Fibroblast of pulmonary artery (primary cell): ENCODE measurements at regions not wholly inside any gene's neighbourhood (a gene's known extent, or its start where the extent isn't known, plus 50 kb on each side); places are given as distances from the start of the nearest gene placed in this dataset.
"Not testable (repeated sequence)": the region's sequence is repeated elsewhere in the genome, so short reads cannot be mapped to it uniquely, and the experiment has no call there.

Experiments used
- DNase-seq: peaks from one replicate; pipeline ENCODE4 v3.0.0-alpha.2; 2010; ENCODE audit warnings: low read depth
- H3K4me3 ChIP-seq: replicated peaks from 2 replicates; pipeline ENCODE4 v1.5.1; 2011; ENCODE audit warnings: low read depth, mild to moderate bottlenecking, control low read depth, low read length, moderate library complexity
- TF ChIP-seq, protein P1 (sequence below): IDR thresholded peaks from 2 replicates; pipeline ENCODE4 v1.5.1; 2011; ENCODE audit warnings: mild to moderate bottlenecking, control low read depth, low read length, inconsistent platforms; ENCODE audit errors: missing control alignments

DNA sequence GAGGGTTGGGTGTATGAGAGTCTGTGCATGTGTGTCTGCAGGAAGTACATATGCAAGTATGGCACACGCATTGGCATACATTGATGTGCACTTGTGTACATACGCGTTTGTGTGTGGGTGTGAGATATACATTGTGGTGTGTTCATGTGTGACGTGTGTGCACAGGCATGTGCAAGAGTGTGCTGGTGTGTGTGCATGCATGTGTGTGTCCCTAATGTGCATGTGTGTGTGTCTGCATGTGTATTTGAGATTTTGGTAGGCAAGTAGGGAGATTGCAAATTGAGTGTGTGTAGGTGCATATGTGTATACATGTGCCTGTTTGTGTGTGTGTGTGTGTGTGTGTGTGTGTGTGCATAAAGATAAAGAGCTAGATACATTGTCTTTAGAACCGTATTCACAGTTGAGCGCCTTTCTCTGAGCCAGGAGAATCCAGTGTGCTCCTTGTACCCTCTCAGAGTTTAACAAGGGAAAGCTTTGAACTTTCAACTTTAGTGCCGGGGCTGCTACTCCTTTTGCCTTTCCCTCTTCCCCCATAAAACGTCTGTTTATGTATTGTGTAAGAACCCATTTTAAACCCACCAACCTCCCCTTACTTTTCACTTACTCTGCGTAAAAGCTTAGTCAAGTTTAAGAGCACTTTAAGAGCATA is 152.4 kb upstream of the CHL1 start:
- H3K4me3 ChIP-seq, result no peak overlapping the region
- TF ChIP-seq, protein P1, sequence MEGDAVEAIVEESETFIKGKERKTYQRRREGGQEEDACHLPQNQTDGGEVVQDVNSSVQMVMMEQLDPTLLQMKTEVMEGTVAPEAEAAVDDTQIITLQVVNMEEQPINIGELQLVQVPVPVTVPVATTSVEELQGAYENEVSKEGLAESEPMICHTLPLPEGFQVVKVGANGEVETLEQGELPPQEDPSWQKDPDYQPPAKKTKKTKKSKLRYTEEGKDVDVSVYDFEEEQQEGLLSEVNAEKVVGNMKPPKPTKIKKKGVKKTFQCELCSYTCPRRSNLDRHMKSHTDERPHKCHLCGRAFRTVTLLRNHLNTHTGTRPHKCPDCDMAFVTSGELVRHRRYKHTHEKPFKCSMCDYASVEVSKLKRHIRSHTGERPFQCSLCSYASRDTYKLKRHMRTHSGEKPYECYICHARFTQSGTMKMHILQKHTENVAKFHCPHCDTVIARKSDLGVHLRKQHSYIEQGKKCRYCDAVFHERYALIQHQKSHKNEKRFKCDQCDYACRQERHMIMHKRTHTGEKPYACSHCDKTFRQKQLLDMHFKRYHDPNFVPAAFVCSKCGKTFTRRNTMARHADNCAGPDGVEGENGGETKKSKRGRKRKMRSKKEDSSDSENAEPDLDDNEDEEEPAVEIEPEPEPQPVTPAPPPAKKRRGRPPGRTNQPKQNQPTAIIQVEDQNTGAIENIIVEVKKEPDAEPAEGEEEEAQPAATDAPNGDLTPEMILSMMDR, result no peak
- DNase-seq, result no peak

DNA sequence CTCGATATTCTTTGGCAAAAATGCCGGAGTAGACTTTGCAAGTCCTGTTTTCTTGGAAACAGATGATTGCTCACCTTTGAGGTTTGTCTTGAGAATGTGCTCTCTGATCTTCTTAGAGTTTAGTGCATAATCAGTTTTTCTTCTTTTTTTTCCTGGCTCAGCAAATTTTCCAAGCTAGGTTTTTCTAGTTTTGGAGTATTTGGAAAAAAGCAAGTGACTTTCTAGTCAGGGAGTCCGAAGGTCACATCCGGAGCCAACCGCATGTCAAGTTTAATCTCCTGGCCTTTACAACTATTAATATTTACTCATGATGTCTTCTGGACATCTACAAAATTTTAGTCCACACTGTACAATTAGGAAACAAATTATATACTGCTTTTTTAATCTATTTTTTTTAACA is 151.6 kb upstream of the CHL1 start:
- not testable (repeated sequence) for DNase-seq, H3K4me3 ChIP-seq

DNA sequence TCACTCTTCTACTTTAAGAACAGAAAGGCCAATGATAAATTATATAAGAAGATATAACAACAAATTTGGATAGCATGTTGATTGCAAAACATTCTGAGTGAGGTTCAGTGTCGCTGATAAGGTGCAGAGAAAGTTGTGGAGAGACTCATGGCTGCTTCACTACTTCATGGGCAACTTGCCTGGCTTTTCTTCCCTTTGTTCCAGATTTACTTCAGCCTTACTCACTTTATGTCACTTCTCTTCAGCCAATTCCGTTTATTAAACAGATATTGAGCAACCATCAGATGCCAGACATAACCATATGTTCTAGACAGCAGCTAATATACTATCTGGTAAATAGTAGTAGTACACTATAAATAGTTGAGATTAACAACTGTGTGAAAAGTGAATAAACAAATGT is 150.0 kb upstream of the CHL1 start:
- TF ChIP-seq, protein P1, result no peak
- H3K4me3 ChIP-seq, result no peak overlapping the region
- peak; percentile 4 for DNase-seq

DNA sequence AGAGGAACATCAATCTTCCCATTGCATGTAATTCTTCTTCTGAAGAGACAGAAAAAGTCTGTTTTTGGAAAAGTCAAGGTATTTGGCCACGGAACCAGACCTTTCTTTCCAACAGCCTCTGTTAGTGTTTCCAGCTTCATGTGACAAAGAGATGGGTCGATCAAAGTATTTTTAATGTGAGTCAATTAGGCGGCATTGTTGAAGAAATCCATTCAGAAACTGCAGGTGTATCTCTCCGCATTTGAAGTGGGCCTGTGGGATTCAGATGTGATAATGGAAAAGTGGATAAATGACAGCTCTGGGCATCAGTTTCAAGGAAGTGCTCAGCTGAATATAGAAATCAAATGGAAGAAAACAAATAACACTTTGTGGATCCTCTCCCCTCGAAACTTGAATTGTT is 143.1 kb upstream of the CHL1 start:
- DNase-seq, H3K4me3 ChIP-seq: not testable (repeated sequence)

DNA sequence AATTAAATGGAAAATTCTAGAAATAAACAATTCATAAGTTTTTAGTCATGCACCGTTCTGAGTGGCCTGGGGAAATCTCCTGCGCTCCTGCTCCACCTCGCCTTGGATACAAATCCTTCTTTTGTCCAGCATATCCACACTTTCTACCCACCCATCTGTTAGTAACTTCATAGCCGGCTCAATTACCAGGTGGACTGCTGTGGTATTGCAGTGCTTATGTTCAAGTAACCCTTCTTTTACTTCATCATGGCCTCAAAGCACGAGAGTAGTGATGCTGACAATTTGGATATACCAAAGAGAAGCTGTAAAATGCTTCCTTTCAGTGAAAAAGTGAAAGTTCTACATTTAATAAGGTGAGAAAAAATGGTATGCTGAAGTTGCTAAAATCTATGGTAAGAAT is 142.3 kb upstream of the CHL1 start:
- no peak overlapping the region for H3K4me3 ChIP-seq
- TF ChIP-seq, protein P1, result no peak
- no peak for DNase-seq

DNA sequence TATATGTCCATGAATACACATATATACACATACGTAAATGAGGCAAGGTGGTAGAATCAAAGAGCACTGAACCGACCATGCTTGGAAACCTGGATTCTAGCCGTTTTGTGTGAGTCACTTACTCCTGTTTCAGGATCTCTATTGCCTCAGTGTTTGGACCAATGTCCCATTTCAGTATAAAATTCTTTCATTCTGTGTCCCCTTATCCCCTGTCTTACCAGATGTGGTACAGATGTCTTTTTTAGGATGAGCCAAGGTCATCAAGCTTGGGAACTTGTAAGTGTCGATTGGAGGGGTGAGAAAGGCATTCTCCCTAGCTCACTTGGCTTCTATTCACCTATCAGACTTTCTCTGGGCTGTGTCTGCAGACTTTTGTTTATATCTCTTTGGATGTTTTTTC is 139.9 kb upstream of the CHL1 start:
- TF ChIP-seq, protein P1, result no peak
- no peak overlapping the region for H3K4me3 ChIP-seq
- no peak for DNase-seq

DNA sequence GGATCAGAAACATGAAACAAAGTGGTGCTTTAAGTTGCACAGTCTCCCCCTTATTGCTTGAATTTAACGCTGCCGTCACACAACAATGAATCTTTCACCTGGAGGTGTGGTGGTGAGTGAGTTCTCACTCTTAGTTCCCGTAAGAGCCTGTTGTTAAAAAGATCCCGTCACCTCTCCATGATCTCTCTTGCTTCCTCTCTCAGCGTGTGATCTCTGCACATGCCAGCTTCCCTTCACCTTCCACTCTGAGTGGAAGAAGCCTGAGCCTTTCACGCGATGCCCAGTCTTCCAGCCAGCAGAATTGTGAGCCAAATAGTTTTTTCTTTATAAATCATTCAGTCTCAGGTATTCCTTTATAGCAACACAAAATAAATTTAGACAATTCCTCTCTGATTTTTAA is 136.7 kb upstream of the CHL1 start:
- no peak overlapping the region for H3K4me3 ChIP-seq
- TF ChIP-seq, protein P1, result no peak
- DNase-seq, result no peak

DNA sequence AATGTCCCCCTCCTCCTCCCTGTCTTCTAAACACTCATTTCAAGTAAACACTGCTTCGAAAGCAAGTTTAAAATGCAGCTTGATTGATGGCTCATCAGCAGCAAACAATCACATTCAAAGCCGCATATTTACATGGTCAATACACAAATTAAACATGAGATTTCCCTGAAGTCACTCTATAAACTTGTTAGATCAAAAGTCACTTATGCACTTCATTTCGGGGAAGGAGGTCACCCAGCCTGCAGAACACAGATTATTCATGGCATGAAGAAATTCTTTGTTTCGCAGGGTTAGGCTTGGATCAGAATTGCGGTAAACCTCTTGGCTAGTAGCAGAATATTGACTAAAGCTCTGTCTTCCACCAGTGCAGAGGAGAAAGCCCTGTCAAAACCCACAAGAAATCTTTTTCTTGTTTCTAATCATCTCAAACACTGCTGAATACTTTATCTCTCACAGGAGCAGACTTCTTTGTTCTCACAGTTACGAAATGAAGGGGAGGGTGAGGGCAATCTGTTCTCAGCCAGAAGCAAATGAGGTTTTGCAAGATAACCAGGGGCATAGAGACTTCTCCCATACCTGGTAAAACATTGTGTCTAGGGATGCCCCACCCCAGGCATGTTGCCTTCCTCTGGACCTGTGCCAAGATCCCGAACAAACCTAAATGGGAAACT is 133.3 kb upstream of the CHL1 start:
- H3K4me3 ChIP-seq, result no peak overlapping the region
- peak; percentile 4 for DNase-seq
- TF ChIP-seq, protein P1, result no peak
